IMR-90 (cell line): ENCODE measurements at regions not wholly inside any gene's neighbourhood (a gene's known extent, or its start where the extent isn't known, plus 50 kb on each side); places are given as distances from the start of the nearest gene placed in this dataset.

Experiments used
- ATAC-seq: fragments of 200-7000 bp; cut with Tn5 transposase; 2 replicates; pipeline ENCODE4 v1.9.1; 2020; ENCODE audit warnings: low read depth, mild to moderate bottlenecking, moderate library complexity
- BruUV-seq: library from RNA; stranded (reverse); fragments of 400-500 nt; replicated peaks from 2 replicates; lab custom pipeline; 2021; lab: Mats Ljungman, UMichigan
- CTCF ChIA-PET: fragments of 300-600 bp; formaldehyde crosslinking; extraction: SDS; loops from one replicate; lab custom pipeline; 2021; ENCODE audit warnings: antibody characterized with exemption; lab: Yijun Ruan, JAX
- POLR2A ChIA-PET: fragments of 300-600 bp; sonication (Branson Sonifier 250); formaldehyde crosslinking; loops from one replicate; lab custom pipeline; 2022; ENCODE audit warnings: antibody characterized with exemption; ENCODE audit not compliant: unreplicated experiment; lab: Charles Lee
- DNase-seq: peaks from one replicate; pipeline ENCODE4 v3.0.0; 2013
- H2AFZ ChIP-seq: replicated peaks from 2 replicates; pipeline ENCODE3; 2013; ENCODE audit warnings: low read length, mild to moderate bottlenecking; ENCODE audit not compliant: poor library complexity
- H2AK5ac ChIP-seq: 2 replicates; pipeline ENCODE4 v1.6.1; 2013; ENCODE audit warnings: low read depth, low read length, inconsistent platforms
- H2AK9ac ChIP-seq: replicated peaks from 2 replicates; pipeline ENCODE3; 2013; ENCODE audit warnings: mild to moderate bottlenecking, low read depth, low read length, moderate library complexity; ENCODE audit not compliant: poor library complexity
- H2BK120ac ChIP-seq: 2 replicates; pipeline ENCODE4 v1.6.1; 2013; ENCODE audit warnings: low read depth, low read length, inconsistent platforms
- H2BK15ac ChIP-seq: 3 replicates; pipeline ENCODE4 v1.6.1; 2013; ENCODE audit warnings: low read depth, low read length, inconsistent platforms
- H2BK20ac ChIP-seq: 2 replicates; pipeline ENCODE4 v1.6.1; 2013; ENCODE audit warnings: low read depth, mild to moderate bottlenecking, inconsistent platforms, low read length, moderate library complexity
- H2BK5ac ChIP-seq: 2 replicates; pipeline ENCODE4 v1.6.1; 2013; ENCODE audit warnings: mild to moderate bottlenecking, low read depth, low read length, inconsistent platforms; ENCODE audit not compliant: poor library complexity, severe bottlenecking
- H3K14ac ChIP-seq: replicated peaks from 2 replicates; pipeline ENCODE4 v1.6.1; 2013; ENCODE audit warnings: low read depth, low read length, inconsistent platforms
- H3K18ac ChIP-seq: 2 replicates; pipeline ENCODE4 v1.6.1; 2013; ENCODE audit warnings: low read depth, low read length, control low read depth
- H3K23ac ChIP-seq: 2 replicates; pipeline ENCODE4 v1.6.1; 2013; ENCODE audit warnings: low read depth, low read length, inconsistent platforms
- H3K27ac ChIP-seq: 2 replicates; pipeline ENCODE4 v1.5.1; 2013; ENCODE audit warnings: mild to moderate bottlenecking, control low read depth, low read length; ENCODE audit not compliant: insufficient read depth
- H3K27me3 ChIP-seq: 2 replicates; pipeline ENCODE4 v1.6.1; 2013; ENCODE audit warnings: low read length; ENCODE audit not compliant: control insufficient read depth, insufficient read depth
- H3K36me3 ChIP-seq: 2 replicates; pipeline ENCODE4 v1.6.1; 2013; ENCODE audit warnings: low read length, mixed read lengths; ENCODE audit not compliant: control insufficient read depth, insufficient read depth
- H3K4ac ChIP-seq: 2 replicates; pipeline ENCODE4 v1.6.1; 2013; ENCODE audit warnings: low read depth, low read length, inconsistent platforms
- H3K4me1 ChIP-seq: 2 replicates; pipeline ENCODE4 v1.6.1; 2013; ENCODE audit warnings: low read length, mixed read lengths; ENCODE audit not compliant: control insufficient read depth, insufficient read depth
- H3K4me2 ChIP-seq: 2 replicates; pipeline ENCODE4 v1.6.1; 2013; ENCODE audit warnings: low read depth, mild to moderate bottlenecking, control low read depth, low read length, moderate library complexity
- H3K4me3 ChIP-seq: 2 replicates; pipeline ENCODE4 v1.5.1; 2013; ENCODE audit warnings: low read depth, mild to moderate bottlenecking, control low read depth, low read length, moderate library complexity; ENCODE audit not compliant: insufficient read depth
- H3K56ac ChIP-seq: 2 replicates; pipeline ENCODE4 v1.6.1; 2013; ENCODE audit warnings: low read length, inconsistent platforms; ENCODE audit not compliant: insufficient read depth; ENCODE audit errors: extremely low read depth
- H3K79me1 ChIP-seq, 2 experiments: 2 replicates each; pipeline ENCODE4 v1.6.1; 2013; ENCODE audit warnings: low read length in 2 of 2, inconsistent platforms in 1 of 2, low read depth in 1 of 2
- H3K9ac ChIP-seq: 2 replicates; pipeline ENCODE4 v1.6.1; 2013; ENCODE audit warnings: low read depth, low read length, control low read depth
- H3K9me1 ChIP-seq: 2 replicates; pipeline ENCODE4 v1.6.1; 2013; ENCODE audit warnings: low read length, inconsistent platforms; ENCODE audit not compliant: insufficient read depth
- H3K9me3 ChIP-seq: 2 replicates; pipeline ENCODE4 v1.6.1; 2013; ENCODE audit warnings: low read length; ENCODE audit not compliant: control insufficient read depth, insufficient read depth
- H4K20me1 ChIP-seq: 2 replicates; pipeline ENCODE4 v1.6.1; 2013; ENCODE audit warnings: low read length, inconsistent platforms; ENCODE audit not compliant: insufficient read depth
- H4K5ac ChIP-seq: 2 replicates; pipeline ENCODE4 v1.6.1; 2013; ENCODE audit warnings: mild to moderate bottlenecking, low read depth, low read length, control low read depth
- H4K8ac ChIP-seq, 2 experiments: 2 replicates each; pipeline ENCODE4 v1.6.1; 2013; ENCODE audit warnings: low read depth in 2 of 2, low read length in 2 of 2, control low read depth in 1 of 2, inconsistent platforms in 1 of 2
- H4K91ac ChIP-seq: 2 replicates; pipeline ENCODE4 v1.6.1; 2013; ENCODE audit warnings: low read depth, low read length, inconsistent platforms; ENCODE audit not compliant: insufficient read depth
- BHLHE40 ChIP-seq: fragments of 150-350 bp; IDR thresholded peaks from 2 replicates; pipeline ENCODE4 v1.6.1; 2016; ENCODE audit warnings: mild to moderate bottlenecking, low read depth, low read length
- CEBPB ChIP-seq: IDR thresholded peaks from 2 replicates; pipeline ENCODE4 v1.6.1; 2012; ENCODE audit warnings: low read depth, low read length, improper control_type of control experiment
- CHD1 ChIP-seq: IDR thresholded peaks from 2 replicates; pipeline ENCODE4 v1.6.1; 2012; ENCODE audit warnings: low read depth, low read length, improper control_type of control experiment
- CTCF ChIP-seq: conservative IDR thresholded peaks from 2 replicates; pipeline ENCODE4 v1.5.1; 2012; ENCODE audit warnings: mild to moderate bottlenecking, low read depth, low read length, improper control_type of control experiment
- ELK1 ChIP-seq: fragments of 150-350 bp; IDR thresholded peaks from 2 replicates; pipeline ENCODE4 v1.6.1; 2016; ENCODE audit warnings: low read depth, mild to moderate bottlenecking, low read length, moderate library complexity, borderline replicate concordance
- FOS ChIP-seq: fragments of 150-350 bp; IDR thresholded peaks from 2 replicates; pipeline ENCODE4 v1.6.1; 2016; ENCODE audit warnings: low read depth, low read length
- MAFK ChIP-seq: IDR thresholded peaks from 2 replicates; pipeline ENCODE4 v1.6.1; 2012; ENCODE audit warnings: low read depth, low read length, improper control_type of control experiment
- MAZ ChIP-seq: IDR thresholded peaks from 2 replicates; pipeline ENCODE4 v1.6.1; 2012; ENCODE audit warnings: low read depth, mild to moderate bottlenecking, low read length, improper control_type of control experiment, moderate library complexity, borderline replicate concordance
- MXI1 ChIP-seq: IDR thresholded peaks from 2 replicates; pipeline ENCODE4 v1.6.1; 2012; ENCODE audit warnings: low read depth, mild to moderate bottlenecking, low read length, moderate library complexity, borderline replicate concordance
- NFE2L2 ChIP-seq: fragments of 150-350 bp; IDR thresholded peaks from 2 replicates; pipeline ENCODE4 v1.6.1; 2016; ENCODE audit warnings: low read depth, mild to moderate bottlenecking, low read length
- POLR2A ChIP-seq: IDR thresholded peaks from 2 replicates; pipeline ENCODE4 v1.6.1; 2012; ENCODE audit warnings: mild to moderate bottlenecking, low read depth, low read length
- RAD21 ChIP-seq: IDR thresholded peaks from 2 replicates; pipeline ENCODE4 v1.6.1; 2012; ENCODE audit warnings: low read length, improper control_type of control experiment
- RCOR1 ChIP-seq: IDR thresholded peaks from 2 replicates; pipeline ENCODE4 v1.6.1; 2012; ENCODE audit warnings: mild to moderate bottlenecking, low read length, improper control_type of control experiment; ENCODE audit not compliant: insufficient replicate concordance
- RFX5 ChIP-seq: IDR thresholded peaks from 2 replicates; pipeline ENCODE4 v1.8.0; 2012; ENCODE audit warnings: low read depth, mild to moderate bottlenecking, low read length, moderate library complexity
- SMC3 ChIP-seq: fragments of 150-350 bp; IDR thresholded peaks from 2 replicates; pipeline ENCODE4 v1.6.1; 2016; ENCODE audit warnings: low read depth, mild to moderate bottlenecking, antibody characterized with exemption, low read length, moderate library complexity
- USF2 ChIP-seq: fragments of 150-350 bp; IDR thresholded peaks from 2 replicates; pipeline ENCODE4 v1.6.1; 2017; ENCODE audit warnings: mild to moderate bottlenecking, antibody characterized with exemption, low read length, low read depth
- WGBS, 2 experiments: methylation state at CpG; one replicate each; pipeline versions ENCODE4 v1.1.5 to v1.1.7; 2013; ENCODE audit warnings: missing lambda C conversion rate in 2 of 2; ENCODE audit not compliant: insufficient read length in 1 of 2; ENCODE audit errors: extremely low coverage in 2 of 2; 5-methylcytosine and 5-hydroxymethylcytosine counted together
- dilution Hi-C: fragments of 300-500 bp; cut with HindIII; formaldehyde crosslinking; loops from one replicate; pipeline ENCODE4 v1.14.3; 2018; ENCODE audit warnings: low sequenced_read_pairs; ENCODE audit not compliant: unreplicated experiment
- in situ Hi-C: fragments of 300-500 bp; cut with MboI; formaldehyde crosslinking; loops from 3 replicates; pipeline ENCODE4 v1.14.3; 2019; ENCODE audit warnings: low sequenced_read_pairs, inconsistent platforms, mixed read lengths
- intact Hi-C: fragments of 100-400 bp; cut with micrococcal nuclease; formaldehyde crosslinking; loops from 2 replicates; pipeline ENCODE4 v1.10.0; 2022

- Histone ChIP-seq H3K79me1 (no peaks in the 10 kb centered on the region), H3K27me3 (no peaks in the 10 kb centered on the region; the same call in 1 of the 2 replicates), H3K4me2 (no peak overlapping the region), H2BK120ac (no peak overlapping the region), H3K27ac (no peak overlapping the region), H2AK5ac (no peak overlapping the region), H3K36me3 (no peaks in the 10 kb centered on the region), H2AK9ac (no peak overlapping the region), H4K20me1 (no peaks in the 10 kb centered on the region), H3K4me1 (no peaks in the 10 kb centered on the region), H2BK15ac (no peak overlapping the region), H3K56ac (no peak overlapping the region), H3K9me1 (no peaks in the 10 kb centered on the region), H3K18ac (no peak overlapping the region), H3K9me3 (no peaks in the 10 kb centered on the region), H2BK20ac (no peak overlapping the region), H2BK5ac (no peak overlapping the region), H4K5ac (no peak overlapping the region), H2AFZ (no peak overlapping the region), H3K9ac (no peak overlapping the region), H3K14ac (no peak overlapping the region), H3K4ac (no peak overlapping the region), H4K8ac (no peak overlapping the region), H4K91ac (no peak overlapping the region), H3K4me3 (no peak overlapping the region), H3K23ac (no peak overlapping the region)
- WGBS, 2 experiments = no CpG with 5 or more reads among the region's 3 CpGs
- no TSS peak for BruUV-seq
- ChIA-PET CTCF (interaction anchor here (0.7 to 2.1 kb wide), 2 partner anchors 13 to 1007 kb away, joined by 3 to 6 read pairs; no protein-coding TSS in a partner anchor), POLR2A (no interaction called here)
- intact Hi-C loops (no loop called here), in situ Hi-C loops (no loop called here), dilution Hi-C loops (no loop called here)
- DNase-seq (no peak), ATAC-seq (no peak)
- TF ChIP-seq NFE2L2 = no peak
- TF ChIP-seq MAZ = no peak
- no peak for TF ChIP-seq MXI1
- TF ChIP-seq USF2 = no peak
- TF ChIP-seq CHD1 = no peak
- no peak for TF ChIP-seq MAFK
- no peak for TF ChIP-seq SMC3
- no peak for TF ChIP-seq POLR2A
- TF ChIP-seq ELK1 = no peak
- no peak for TF ChIP-seq FOS
- no peak for TF ChIP-seq BHLHE40
- TF ChIP-seq RFX5 = no peak
- no peak for TF ChIP-seq CTCF
- no peak for TF ChIP-seq RAD21
- no peak for TF ChIP-seq RCOR1
- no peak for TF ChIP-seq CEBPB
Measured at GRCh38 chr3:17828388-17828787, 86.0 kb upstream of the TBC1D5 start.
